Left colon (tissue), 2 donors: ENCODE measurements at regions not wholly inside any gene's neighbourhood (a gene's known extent, or its start where the extent isn't known, plus 50 kb on each side); places are given as distances from the start of the nearest gene placed in this dataset.
"Not testable (repeated sequence)": the region's sequence is repeated elsewhere in the genome, so short reads cannot be mapped to it uniquely, and the experiment has no call there.

Experiments used
- ATAC-seq: fragments of 200-7000 bp; cut with Tn5 transposase; one replicate; pipeline ENCODE4 v1.9.1; 2020; ENCODE audit warnings: mild to moderate bottlenecking, moderate library complexity
- DNase-seq, 2 donors: peaks; one replicate each; pipeline ENCODE4 v3.0.0-alpha.2; 2020
- intact Hi-C, 2 donors: fragments of 100-400 bp; cut with DNase I in 1 of 2; cut with micrococcal nuclease in 1 of 2; formaldehyde crosslinking; loops; one replicate each; pipeline versions ENCODE4 v1.11.2 to v1.14.0; 2022; cut with DNase I, micrococcal nuclease
- donor health status: DM: no; HTN: no; CAD: no.
- donor health status: DM: yes; HTN: yes; CAD: no.

- intact Hi-C loops: no loop called here
- DNase-seq: no peak
- ATAC-seq: no peak
Observed at GRCh38 chr18:4704781-4705180, 249.7 kb upstream of the DLGAP1 start.

DNA sequence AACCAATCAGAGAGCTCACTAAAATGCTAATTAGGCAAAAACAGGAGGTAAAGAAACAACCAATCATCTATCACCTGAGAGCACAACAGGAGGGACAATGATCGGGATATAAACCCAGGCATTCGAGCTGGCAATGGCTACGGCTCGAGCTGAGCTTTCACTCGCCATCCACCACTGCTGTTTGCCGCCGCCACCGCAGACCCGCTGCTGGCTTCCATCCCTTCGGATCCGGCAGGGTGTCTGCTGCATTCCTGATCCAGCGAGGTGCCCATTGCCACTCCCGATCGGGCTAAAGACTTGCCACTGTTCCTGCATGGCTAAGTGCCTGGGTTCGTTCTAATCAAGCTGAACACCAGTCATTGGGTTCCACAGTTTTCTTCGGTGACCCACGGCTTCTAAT, 236.7 kb upstream of the DLGAP1 start:
- intact Hi-C loops: no loop called here
- DNase-seq (no peak), ATAC-seq (no peak)

DNA sequence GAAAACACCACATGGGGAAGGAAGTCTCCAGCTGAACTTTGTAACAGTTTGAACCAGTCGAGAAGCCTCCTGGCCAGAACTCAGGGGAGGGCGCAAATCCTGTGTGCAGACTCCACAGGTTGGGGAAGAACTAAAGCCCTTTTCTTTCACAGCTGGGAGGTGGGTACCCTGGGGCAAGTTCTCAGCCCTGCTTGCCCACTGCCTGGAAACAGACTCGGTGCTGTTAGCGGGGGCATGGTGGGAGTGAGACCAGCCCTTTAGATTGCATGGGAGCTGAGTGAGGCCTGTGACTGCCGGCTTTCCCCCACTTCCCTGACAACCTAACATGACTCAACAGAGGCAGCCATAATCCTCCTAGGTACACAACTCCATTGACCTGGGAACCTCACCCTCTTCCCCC, 223.6 kb upstream of the DLGAP1 start:
- intact Hi-C loops, DNase-seq, ATAC-seq: not testable (repeated sequence)

DNA sequence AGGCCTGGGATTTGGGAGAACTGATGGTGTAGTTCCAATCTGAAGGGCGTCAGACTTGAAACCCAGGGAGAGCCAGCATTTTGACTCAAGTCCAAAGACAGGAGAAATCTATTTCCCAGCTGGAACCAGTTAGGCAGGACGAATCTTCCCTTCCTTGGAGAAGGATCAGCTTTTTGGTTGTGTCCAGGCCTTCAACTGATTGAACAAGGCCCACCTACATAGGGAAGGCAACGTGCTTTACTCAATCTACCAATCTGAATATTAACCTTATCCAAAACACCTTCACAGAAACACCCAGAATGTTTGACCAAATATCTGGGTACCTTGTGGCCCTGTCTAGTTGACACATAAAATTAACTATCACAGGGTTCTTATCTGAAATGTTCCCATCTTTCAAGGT, 221.9 kb upstream of the DLGAP1 start:
- intact Hi-C loops: no loop called here
- DNase-seq: no peak
- no peak for ATAC-seq

DNA sequence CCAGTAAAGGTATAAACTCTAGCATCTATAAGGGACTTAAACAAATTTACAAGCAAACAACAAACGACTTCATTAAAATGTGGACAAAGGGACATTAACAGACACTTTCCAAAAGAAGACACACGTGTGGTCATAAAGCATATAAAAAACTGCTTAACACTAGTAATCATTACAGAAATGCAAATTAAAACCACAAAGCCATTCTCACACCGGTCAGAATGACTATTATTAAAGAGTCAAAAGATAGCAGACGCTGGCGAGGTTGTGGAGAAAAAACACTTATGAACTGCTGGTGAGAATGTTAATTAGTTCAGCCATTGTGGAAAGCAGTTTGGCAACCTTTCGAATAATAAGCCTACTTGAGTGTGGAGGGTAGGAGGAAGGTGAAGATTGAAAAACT, 217.1 kb upstream of the DLGAP1 start:
- intact Hi-C loops: no loop called here

GRCh38 chr18:4658804-4659203, 203.7 kb upstream of the DLGAP1 start:
- DNase-seq (no peak), ATAC-seq (no peak)
- intact Hi-C loops: no loop called here

More for the DNA sequence above, 217.1 kb upstream of the DLGAP1 start:
- DNase-seq: no peak
- ATAC-seq: no peak

- intact Hi-C loops: no loop called here
- DNase-seq (no peak), ATAC-seq (no peak)
Observed at GRCh38 chr18:4653418-4653817, 198.3 kb upstream of the DLGAP1 start.

- ATAC-seq: no peak
- DNase-seq: no peak
- intact Hi-C loops: no loop called here
Observed at GRCh38 chr18:4641771-4642368, 186.8 kb upstream of the DLGAP1 start.

DNA sequence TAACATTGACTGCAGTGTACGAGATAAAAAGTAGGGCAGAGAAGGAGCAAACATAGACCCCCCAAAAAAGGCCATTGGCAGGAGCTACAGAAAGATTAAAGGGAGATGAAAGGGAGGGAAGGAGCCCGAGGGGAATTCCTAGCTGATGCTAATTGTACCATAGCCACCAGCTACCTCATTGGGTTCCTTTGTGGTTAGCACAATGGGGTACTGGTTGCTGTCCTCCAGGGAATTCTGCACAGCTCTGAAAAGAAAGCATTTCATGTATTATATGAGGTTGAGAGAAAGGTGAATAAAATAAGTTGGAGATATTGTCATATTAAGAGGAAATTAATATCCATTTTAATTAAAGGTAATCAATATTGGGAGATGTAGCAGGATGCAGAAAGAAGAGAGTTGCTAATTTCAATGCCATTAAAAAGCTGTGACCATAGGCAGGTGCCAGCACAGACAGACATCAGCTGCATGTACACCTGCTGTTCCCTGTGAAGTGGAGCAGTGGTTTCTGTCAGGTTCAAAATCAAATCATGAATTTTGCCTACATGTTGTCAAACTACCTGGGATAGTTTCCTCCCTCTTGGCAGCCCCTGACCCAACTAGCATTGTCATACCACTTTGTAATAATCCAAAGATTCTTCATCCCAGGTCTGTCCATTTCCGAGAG, 185.4 kb upstream of the DLGAP1 start:
- no peak for ATAC-seq
- intact Hi-C loops: no loop called here
- no peak for DNase-seq

GRCh38 chr18:4639628-4640310, 184.7 kb upstream of the DLGAP1 start:
- intact Hi-C loops: no loop called here
- DNase-seq (no peak), ATAC-seq (no peak)

DNA sequence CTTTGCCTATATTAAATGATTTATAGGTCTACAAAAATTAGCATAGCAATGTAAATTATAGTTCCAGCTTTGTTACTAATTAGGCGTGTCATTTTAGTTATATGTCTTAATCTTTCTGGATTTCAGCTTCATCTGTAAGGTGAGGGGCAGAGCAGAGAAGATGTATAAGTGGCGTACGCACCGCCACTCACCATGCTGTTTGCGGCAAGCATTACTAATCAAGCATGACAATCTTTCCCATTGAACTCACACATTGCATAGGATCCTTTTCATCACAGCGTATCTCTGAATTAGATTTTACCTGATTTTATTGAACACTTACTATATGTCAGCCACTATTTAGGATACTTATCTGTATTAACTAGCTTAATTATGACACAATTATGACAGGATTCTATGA, 183.6 kb upstream of the DLGAP1 start:
- intact Hi-C loops: no loop called here
- DNase-seq: no peak
- no peak for ATAC-seq

- intact Hi-C loops: no loop called here
Observed at GRCh38 chr18:4637876-4638275, 182.8 kb upstream of the DLGAP1 start.

DNA sequence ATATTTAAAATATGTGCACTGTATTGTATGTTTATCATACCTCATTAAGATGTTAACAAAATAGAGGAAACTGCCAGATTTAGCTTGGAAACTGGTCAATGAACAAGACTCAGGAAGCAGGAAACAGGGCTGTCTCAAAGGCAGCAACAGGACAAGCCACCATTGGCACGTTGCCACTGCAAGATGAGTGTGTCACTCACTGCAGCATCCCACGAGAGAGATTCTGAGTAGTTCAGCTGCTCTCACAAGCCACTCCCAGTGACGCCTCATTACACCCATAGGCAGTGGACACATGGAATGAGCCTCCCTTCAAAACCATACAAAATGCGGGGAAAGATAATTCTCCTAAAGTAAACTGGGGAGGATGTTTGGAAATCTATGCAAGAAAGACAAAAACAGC, 181.9 kb upstream of the DLGAP1 start:
- intact Hi-C loops: no loop called here
- DNase-seq (no peak), ATAC-seq (no peak)

More at GRCh38 chr18:4637876-4638275, 182.8 kb upstream of the DLGAP1 start:
- no peak for ATAC-seq
- no peak for DNase-seq

DNA sequence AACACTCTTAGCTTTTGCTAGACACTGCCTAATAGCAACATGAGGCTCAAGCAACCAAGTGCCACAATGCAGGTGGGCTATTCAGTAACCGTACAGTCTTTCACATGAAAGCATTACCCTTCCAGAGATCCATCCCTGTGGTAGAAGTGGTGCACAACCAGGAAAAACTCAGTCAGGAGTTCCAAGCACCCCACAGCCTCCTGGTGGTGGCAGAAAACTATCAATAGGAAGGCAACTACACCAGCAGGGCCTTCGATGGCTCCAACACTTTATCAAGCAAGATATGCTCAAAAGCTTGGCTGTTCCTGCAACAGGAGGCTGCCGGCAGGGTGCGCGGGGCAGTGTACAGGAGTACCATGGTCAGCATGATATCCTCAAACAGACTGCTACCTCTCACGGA, 176.1 kb upstream of the DLGAP1 start:
- DNase-seq: no peak
- ATAC-seq: no peak
- intact Hi-C loops: no loop called here

GRCh38 chr18:4605212-4605611, 150.1 kb upstream of the DLGAP1 start:
- DNase-seq (no peak), ATAC-seq (no peak)
- intact Hi-C loops: no loop called here

DNA sequence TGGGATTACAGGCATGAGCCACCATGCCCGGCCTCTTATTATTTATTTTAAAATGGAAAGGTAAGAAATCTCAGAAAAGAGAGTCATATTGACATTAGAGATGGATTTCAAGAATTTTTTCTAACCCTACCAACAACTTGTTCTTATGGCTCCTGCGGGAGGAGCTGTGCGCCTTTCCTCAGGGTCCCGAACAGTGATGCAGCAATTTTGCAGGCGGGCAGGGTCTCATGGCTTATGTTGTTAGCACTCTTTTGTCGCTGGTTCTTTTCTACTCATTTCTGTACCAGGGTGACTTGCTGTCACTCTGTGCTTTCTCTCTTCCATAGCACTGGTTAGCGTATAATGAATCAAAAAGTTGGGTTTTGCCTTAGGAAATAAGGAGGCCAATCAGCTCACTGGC, 148.8 kb upstream of the DLGAP1 start:
- DNase-seq: no peak
- intact Hi-C loops: no loop called here
- no peak for ATAC-seq

GRCh38 chr18:4599312-4599711, 144.2 kb upstream of the DLGAP1 start:
- ATAC-seq (no peak), DNase-seq (no peak)
- intact Hi-C loops: no loop called here

- ATAC-seq: no peak
- intact Hi-C loops: no loop called here
- no peak for DNase-seq
Observed at GRCh38 chr18:4597301-4597700, 142.2 kb upstream of the DLGAP1 start.

DNA sequence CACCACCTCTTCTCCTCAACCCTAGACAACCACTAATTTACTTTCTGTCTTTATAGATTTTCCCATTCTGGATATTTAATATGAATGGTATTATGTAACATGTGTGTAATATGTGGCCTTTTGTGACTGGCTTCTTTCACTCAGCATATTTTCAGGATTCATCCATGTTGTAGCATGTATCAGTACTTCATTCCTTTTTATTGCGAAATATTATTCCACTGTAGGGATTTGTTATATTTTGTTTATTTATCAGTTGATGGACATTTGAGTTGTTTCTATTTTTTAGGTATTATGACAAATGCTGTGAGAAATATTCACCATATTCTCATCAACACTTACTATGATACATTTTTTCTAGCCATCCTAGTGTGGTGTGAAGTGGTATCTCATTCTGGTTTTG, 138.8 kb upstream of the DLGAP1 start:
- intact Hi-C loops: no loop called here
- no peak for DNase-seq
- no peak for ATAC-seq

- ATAC-seq (no peak), DNase-seq (no peak)
- intact Hi-C loops: no loop called here
Observed at GRCh38 chr18:4593459-4593858, 138.4 kb upstream of the DLGAP1 start.
